ENCODE measurements at regions not wholly inside any gene's neighbourhood (a gene's known extent, or its start where the extent isn't known, plus 50 kb on each side); places are given as distances from the start of the nearest gene placed in this dataset.

GRCh38 chr3:193773266-193774220, 180.5 kb downstream of the OPA1 start:
- H3K36me3 Mint-ChIP-seq = no peaks in the 10 kb centered on the region
- H3K4me1 Mint-ChIP-seq = peaks cover 8 to 12% (median 10%) of the 10 kb centered on the region in 3 donors
- 50% methylated on average over 5 of the region's 8 CpGs for WGBS (ENCODE audit: insufficient coverage)
- no peak overlapping the region for H3K4me3 Mint-ChIP-seq
- Histone ChIP-seq H3K27ac (ENCODE audit: low read length) (no peak overlapping the region), H3K27me3 (replicated peaks in 1 of 2; ENCODE audit: control insufficient read depth in 2 of 2, extremely low read depth in 1 of 2, insufficient read depth in 2 of 2, low read length in 1 of 2) (peaks cover 0 to 13% of the 10 kb centered on the region in 2 experiments), H3K36me3 (ENCODE audit: control insufficient read depth in 2 of 2, extremely low read depth in 1 of 2, insufficient read depth in 1 of 2, low read length in 1 of 2) (no peaks in the 10 kb centered on the region), H3K4me3 (ENCODE audit: control insufficient read depth in 1 of 2, extremely low read depth in 1 of 2, low read length in 1 of 2) (no peak overlapping the region), H3K4me1 (ENCODE audit: control insufficient read depth in 1 of 2, extremely low read depth in 1 of 2, insufficient read depth in 2 of 2, low read length in 2 of 2) (peaks cover 0 to 6% of the 10 kb centered on the region in 2 experiments), H3K9me3 (no peaks in the 10 kb centered on the region)
- H3K9me3 Mint-ChIP-seq = no peaks in the 10 kb centered on the region
- H3K27me3 Mint-ChIP-seq = peaks cover 8 to 25% of the 10 kb centered on the region in 2 donors
- POLR2A ChIA-PET = no interaction called here
- ATAC-seq (replicated peaks in 1 of 4) = no peak
- no peak for DNase-seq
- no peak overlapping the region for H3K27ac Mint-ChIP-seq
- CTCF ChIA-PET = no interaction called here

- CTCF ChIA-PET = no interaction called here
- Histone ChIP-seq H3K4me3 (ENCODE audit: control insufficient read depth in 1 of 2, extremely low read depth in 1 of 2, low read length in 1 of 2) (no peak overlapping the region), H3K4me1 (ENCODE audit: control insufficient read depth in 1 of 2, extremely low read depth in 1 of 2, insufficient read depth in 2 of 2, low read length in 2 of 2) (peaks cover 0 to 6% of the 10 kb centered on the region in 2 experiments), H3K9me3 (no peaks in the 10 kb centered on the region), H3K27ac (ENCODE audit: low read length) (no peak overlapping the region), H3K36me3 (ENCODE audit: control insufficient read depth in 2 of 2, extremely low read depth in 1 of 2, insufficient read depth in 1 of 2, low read length in 1 of 2) (no peaks in the 10 kb centered on the region), H3K27me3 (replicated peaks in 1 of 2; ENCODE audit: control insufficient read depth in 2 of 2, extremely low read depth in 1 of 2, insufficient read depth in 2 of 2, low read length in 1 of 2) (peaks cover 2 to 16% of the 10 kb centered on the region in 2 experiments)
- POLR2A ChIA-PET = no interaction called here
- H3K4me1 Mint-ChIP-seq = peaks cover 8 to 12% (median 10%) of the 10 kb centered on the region in 3 donors
- 88% methylated on average over 4 of the region's 7 CpGs for WGBS (ENCODE audit: insufficient coverage)
- ATAC-seq (replicated peaks in 1 of 4) = no peak
- no peak overlapping the region for H3K27ac Mint-ChIP-seq
- peaks cover 17 to 34% of the 10 kb centered on the region in 2 donors for H3K27me3 Mint-ChIP-seq
- no peak for DNase-seq
- H3K36me3 Mint-ChIP-seq = no peaks in the 10 kb centered on the region
- no peaks in the 10 kb centered on the region for H3K9me3 Mint-ChIP-seq
- H3K4me3 Mint-ChIP-seq = no peak overlapping the region
Measured at GRCh38 chr3:193774272-193774915, 181.4 kb downstream of the OPA1 start.

GRCh38 chr3:193774916-193775285, 181.9 kb downstream of the OPA1 start:
- ChIA-PET POLR2A (no interaction called here), CTCF (no interaction called here)
- Histone ChIP-seq H3K27me3 (replicated peaks in 1 of 2; ENCODE audit: control insufficient read depth in 2 of 2, extremely low read depth in 1 of 2, insufficient read depth in 2 of 2, low read length in 1 of 2) (peaks cover 2 to 19% of the 10 kb centered on the region in 2 experiments), H3K9me3 (no peaks in the 10 kb centered on the region), H3K4me3 (ENCODE audit: control insufficient read depth in 1 of 2, extremely low read depth in 1 of 2, low read length in 1 of 2) (no peak overlapping the region), H3K4me1 (ENCODE audit: control insufficient read depth in 1 of 2, extremely low read depth in 1 of 2, insufficient read depth in 2 of 2, low read length in 2 of 2) (peaks cover 0 to 6% of the 10 kb centered on the region in 2 experiments), H3K27ac (ENCODE audit: low read length) (no peak overlapping the region), H3K36me3 (ENCODE audit: control insufficient read depth in 2 of 2, extremely low read depth in 1 of 2, insufficient read depth in 1 of 2, low read length in 1 of 2) (no peaks in the 10 kb centered on the region)
- Mint-ChIP-seq H3K36me3 (no peaks in the 10 kb centered on the region), H3K27me3 (peaks cover 19 to 38% of the 10 kb centered on the region in 2 donors), H3K27ac (no peak overlapping the region), H3K4me1 (peaks cover 8 to 12% (median 10%) of the 10 kb centered on the region in 3 donors), H3K4me3 (no peak overlapping the region), H3K9me3 (no peaks in the 10 kb centered on the region)
- DNase-seq = no peak
- 87% methylated on average over 6 of the region's 6 CpGs for WGBS (ENCODE audit: insufficient coverage)
- ATAC-seq (replicated peaks in 1 of 4) = no peak

- Mint-ChIP-seq H3K4me1 (peaks cover 8 to 12% (median 10%) of the 10 kb centered on the region in 3 donors), H3K27me3 (peaks cover 22 to 45% of the 10 kb centered on the region in 2 donors), H3K9me3 (no peaks in the 10 kb centered on the region), H3K36me3 (no peaks in the 10 kb centered on the region), H3K4me3 (no peak overlapping the region), H3K27ac (no peak overlapping the region)
- ChIA-PET CTCF (no interaction called here), POLR2A (no interaction called here)
- no peak for ATAC-seq (replicated peaks in 1 of 4)
- Histone ChIP-seq H3K27me3 (replicated peaks in 1 of 2; ENCODE audit: control insufficient read depth in 2 of 2, extremely low read depth in 1 of 2, insufficient read depth in 2 of 2, low read length in 1 of 2) (peaks cover 2 to 24% of the 10 kb centered on the region in 2 experiments), H3K36me3 (ENCODE audit: control insufficient read depth in 2 of 2, extremely low read depth in 1 of 2, insufficient read depth in 1 of 2, low read length in 1 of 2) (no peaks in the 10 kb centered on the region), H3K4me3 (ENCODE audit: control insufficient read depth in 1 of 2, extremely low read depth in 1 of 2, low read length in 1 of 2) (no peak overlapping the region), H3K27ac (ENCODE audit: low read length) (no peak overlapping the region), H3K4me1 (ENCODE audit: control insufficient read depth in 1 of 2, extremely low read depth in 1 of 2, insufficient read depth in 2 of 2, low read length in 2 of 2) (peaks cover 0 to 6% of the 10 kb centered on the region in 2 experiments), H3K9me3 (no peaks in the 10 kb centered on the region)
- DNase-seq = no peak
- WGBS (ENCODE audit: insufficient coverage) = 78% methylated on average over 5 of the region's 11 CpGs
Measured at GRCh38 chr3:193775421-193776077, 182.5 kb downstream of the OPA1 start.

DNA sequence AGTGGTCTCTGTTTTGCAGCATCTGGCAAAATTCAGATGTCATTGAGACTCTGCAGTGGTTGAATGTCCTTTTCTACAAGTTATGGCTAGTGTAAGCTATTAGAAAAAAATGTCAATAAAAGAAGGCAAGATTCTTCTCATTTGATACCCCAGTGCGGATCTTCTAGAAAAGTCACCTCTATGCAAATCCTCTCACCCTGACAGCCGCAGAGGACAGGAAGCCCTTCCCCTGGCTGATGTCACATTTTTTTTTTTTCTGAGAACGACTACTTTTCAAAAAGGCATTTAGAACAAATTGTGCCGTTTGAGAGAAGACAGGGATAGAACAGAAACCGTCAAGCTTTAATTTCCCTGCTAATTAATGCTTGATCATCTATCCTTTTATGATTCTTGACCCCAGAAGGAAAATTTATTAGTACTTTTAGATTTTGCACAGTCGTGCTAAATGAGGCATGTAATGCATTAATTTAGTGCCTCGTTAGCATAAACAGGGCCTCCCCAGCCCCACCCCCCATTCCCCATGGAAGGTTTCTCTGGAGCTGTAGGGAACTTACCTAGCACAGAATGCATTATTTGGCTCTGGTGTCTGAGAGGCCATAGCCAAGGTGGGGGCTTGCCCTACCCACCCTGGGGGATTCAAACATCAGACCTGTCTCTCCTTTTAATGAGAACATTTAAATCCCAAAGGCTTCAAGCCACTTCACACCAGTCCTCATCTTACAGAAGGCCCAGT, 183.8 kb downstream of the OPA1 start:
- peaks cover 8 to 12% (median 10%) of the 10 kb centered on the region in 3 donors for H3K4me1 Mint-ChIP-seq
- Histone ChIP-seq H3K9me3 (no peaks in the 10 kb centered on the region), H3K4me1 (ENCODE audit: control insufficient read depth in 1 of 2, extremely low read depth in 1 of 2, insufficient read depth in 2 of 2, low read length in 2 of 2) (peaks cover 0 to 6% of the 10 kb centered on the region in 2 experiments), H3K27ac (ENCODE audit: low read length) (no peak overlapping the region), H3K4me3 (ENCODE audit: control insufficient read depth in 1 of 2, extremely low read depth in 1 of 2, low read length in 1 of 2) (no peak overlapping the region), H3K27me3 (replicated peaks in 1 of 2; ENCODE audit: control insufficient read depth in 2 of 2, extremely low read depth in 1 of 2, insufficient read depth in 2 of 2, low read length in 1 of 2) (peaks cover 2 to 30% of the 10 kb centered on the region in 2 experiments), H3K36me3 (ENCODE audit: control insufficient read depth in 2 of 2, extremely low read depth in 1 of 2, insufficient read depth in 1 of 2, low read length in 1 of 2) (no peaks in the 10 kb centered on the region)
- peaks cover 25 to 56% of the 10 kb centered on the region in 2 donors for H3K27me3 Mint-ChIP-seq
- no peak overlapping the region for H3K27ac Mint-ChIP-seq
- ATAC-seq (replicated peaks in 1 of 4) = peak in 2 of 4 experiments; percentile 38 to 66
- ChIA-PET CTCF (no interaction called here), POLR2A (no interaction called here)
- no peaks in the 10 kb centered on the region for H3K36me3 Mint-ChIP-seq
- no peaks in the 10 kb centered on the region for H3K9me3 Mint-ChIP-seq
- peak overlapping the region in 1 of 3 donors; percentile 28 for H3K4me3 Mint-ChIP-seq
- peak in 1 of 35 experiments; percentile 11 for DNase-seq
- WGBS (ENCODE audit: insufficient coverage) = no CpG with 5 or more reads among the region's 7 CpGs

- no peaks in the 10 kb centered on the region for H3K36me3 Mint-ChIP-seq
- no peak for DNase-seq
- POLR2A ChIA-PET = no interaction called here
Measured at GRCh38 chr3:193777524-193777923, 184.5 kb downstream of the OPA1 start.

More at GRCh38 chr3:193777524-193777923, 184.5 kb downstream of the OPA1 start:
- no peaks in the 10 kb centered on the region for H3K36me3 ChIP-seq (ENCODE audit: control insufficient read depth in 2 of 2, extremely low read depth in 1 of 2, insufficient read depth in 1 of 2, low read length in 1 of 2)
- no peak overlapping the region for H3K27ac Mint-ChIP-seq
- H3K27ac ChIP-seq (ENCODE audit: low read length) = no peak overlapping the region
- peaks cover 0 to 6% of the 10 kb centered on the region in 2 experiments for H3K4me1 ChIP-seq (ENCODE audit: control insufficient read depth in 1 of 2, extremely low read depth in 1 of 2, insufficient read depth in 2 of 2, low read length in 2 of 2)
- H3K27me3 ChIP-seq (replicated peaks in 1 of 2; ENCODE audit: control insufficient read depth in 2 of 2, extremely low read depth in 1 of 2, insufficient read depth in 2 of 2, low read length in 1 of 2) = peaks cover 2 to 30% of the 10 kb centered on the region in 2 experiments
- H3K9me3 Mint-ChIP-seq = no peaks in the 10 kb centered on the region
- CTCF ChIA-PET = no interaction called here
- H3K4me3 ChIP-seq (ENCODE audit: control insufficient read depth in 1 of 2, extremely low read depth in 1 of 2, low read length in 1 of 2) = no peak overlapping the region
- H3K27me3 Mint-ChIP-seq = peaks cover 30 to 62% of the 10 kb centered on the region in 2 donors
- H3K4me3 Mint-ChIP-seq = no peak overlapping the region
- ATAC-seq (replicated peaks in 1 of 4) = no peak
- H3K4me1 Mint-ChIP-seq = peaks cover 8 to 12% (median 10%) of the 10 kb centered on the region in 3 donors
- H3K9me3 ChIP-seq = no peaks in the 10 kb centered on the region
- WGBS (ENCODE audit: insufficient coverage) = 87% methylated on average over 5 of the region's 9 CpGs
